Panc1 (cell line): ENCODE measurements at regions not wholly inside any gene's neighbourhood (a gene's known extent, or its start where the extent isn't known, plus 50 kb on each side); places are given as distances from the start of the nearest gene placed in this dataset.

Experiments
- ATAC-seq: fragments of 200-7000 bp; cut with Tn5 transposase; 2 replicates; pipeline ENCODE4 v1.9.1; 2020; ENCODE audit warnings: mild to moderate bottlenecking, moderate library complexity
- BruUV-seq: library from RNA; stranded (reverse); fragments of 400-500 nt; replicated peaks from 2 replicates; lab custom pipeline; 2021; lab: Mats Ljungman, UMichigan
- CTCF ChIA-PET: fragments of 300-600 bp; sonication (Branson Sonifier 250); formaldehyde crosslinking; loops from one replicate; lab custom pipeline; 2022; ENCODE audit warnings: antibody characterized with exemption; lab: Charles Lee
- POLR2A ChIA-PET: fragments of 300-600 bp; sonication (Branson Sonifier 250); formaldehyde crosslinking; loops from one replicate; lab custom pipeline; 2022; ENCODE audit warnings: antibody characterized with exemption; lab: Charles Lee
- DNase-seq: peaks from one replicate; pipeline ENCODE4 v3.0.0-alpha.2; 2010; ENCODE audit warnings: low read depth, low spot score
- H3K27ac ChIP-seq: 2 replicates; pipeline ENCODE4 v1.5.1; 2011; ENCODE audit warnings: mild to moderate bottlenecking, low read length, inconsistent platforms
- H3K27me3 ChIP-seq: fragments of 200-500 bp; sonication (Bioruptor generic); 2 replicates; pipeline ENCODE4 v1.6.0; 2014; ENCODE audit warnings: low read length, inconsistent platforms; ENCODE audit not compliant: control insufficient read depth, insufficient read depth
- H3K36me3 ChIP-seq: fragments of 200-500 bp; sonication (Bioruptor generic); 2 replicates; pipeline ENCODE4 v1.5.1; 2014; ENCODE audit warnings: inconsistent platforms, mild to moderate bottlenecking, low read length, moderate library complexity; ENCODE audit not compliant: control insufficient read depth, insufficient read depth
- H3K4me1 ChIP-seq: 2 replicates; pipeline ENCODE4 v1.5.1; 2011; ENCODE audit warnings: inconsistent platforms, mild to moderate bottlenecking, low read length, moderate library complexity; ENCODE audit not compliant: control insufficient read depth, insufficient read depth
- H3K4me3 ChIP-seq, 2 experiments: 2 replicates each; pipeline ENCODE4 v1.5.1; 2011 to 2012; ENCODE audit warnings: low read depth in 2 of 2, low read length in 2 of 2, mild to moderate bottlenecking in 2 of 2, inconsistent platforms in 1 of 2, moderate library complexity in 1 of 2
- H3K9me3 ChIP-seq: fragments of 200-500 bp; sonication (Bioruptor generic); 2 replicates; pipeline ENCODE4 v1.5.1; 2014; ENCODE audit warnings: low read depth, mild to moderate bottlenecking, inconsistent platforms, low read length, moderate library complexity; ENCODE audit not compliant: control insufficient read depth, insufficient read depth
- POLR2AphosphoS5 ChIP-seq: IDR thresholded peaks from 2 replicates; pipeline ENCODE4 v1.6.1; 2012; ENCODE audit warnings: mild to moderate bottlenecking, low read depth, low read length, moderate library complexity
- REST ChIP-seq, 2 experiments: IDR thresholded peaks; 2 replicates each; pipeline ENCODE4 v1.6.1; 2011 to 2012; ENCODE audit warnings: low read depth in 2 of 2, control low read depth in 1 of 2, low read length in 1 of 2, mild to moderate bottlenecking in 1 of 2, moderate library complexity in 1 of 2; ENCODE audit not compliant: insufficient read depth in 1 of 2
- SIN3A ChIP-seq: IDR thresholded peaks from 2 replicates; pipeline ENCODE4 v1.6.1; 2012; ENCODE audit warnings: low read depth, mild to moderate bottlenecking, low read length, moderate library complexity, borderline replicate concordance; ENCODE audit not compliant: insufficient read depth
- TCF7L2 ChIP-seq: IDR thresholded peaks from 2 replicates; pipeline ENCODE4 v1.6.1; 2011; ENCODE audit warnings: mild to moderate bottlenecking, low read depth, low read length, inconsistent platforms
- in situ Hi-C: cut with HindIII; loops from 2 replicates; pipeline ENCODE4 v1.10.0; 2016; ENCODE audit warnings: low sequenced_read_pairs, low pct_unique_long_range_greater_than_20kb
- intact Hi-C: fragments of 100-400 bp; cut with micrococcal nuclease; formaldehyde crosslinking; loops from one replicate; pipeline ENCODE4 v1.10.0; 2022; ENCODE audit not compliant: unreplicated experiment
- TF ChIP-seq, protein P1 (sequence below): fragments of 450-650 bp; IDR thresholded peaks from 2 replicates; pipeline ENCODE4 v1.5.1; 2017; ENCODE audit warnings: mild to moderate bottlenecking

DNA sequence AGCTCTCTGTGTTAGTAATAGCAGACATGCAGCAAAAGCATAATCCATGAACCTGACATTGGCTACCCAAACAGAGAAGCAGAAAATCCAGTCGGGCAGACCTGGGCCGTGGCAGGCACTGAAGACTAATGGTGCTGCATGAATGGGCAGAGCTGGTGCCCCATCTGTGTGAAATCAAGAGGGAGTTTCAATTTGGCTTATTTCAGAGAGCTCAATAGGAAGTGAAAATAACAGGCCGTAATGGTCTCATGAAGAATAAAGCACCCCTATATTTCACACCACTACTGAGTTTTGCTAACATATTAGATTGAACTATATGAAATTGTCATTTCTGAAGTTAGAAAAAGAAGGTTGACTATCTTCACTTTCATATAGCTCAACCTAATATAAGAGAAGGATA lies 149.7 kb downstream of the ENC1 start:
- DNase-seq (no peak), ATAC-seq (no peak)
- Histone ChIP-seq H3K9me3 (no peaks in the 10 kb centered on the region), H3K4me1 (no peaks in the 10 kb centered on the region), H3K4me3 (no peak overlapping the region), H3K27ac (no peak overlapping the region), H3K27me3 (no peaks in the 10 kb centered on the region), H3K36me3 (no peaks in the 10 kb centered on the region)
- no TSS peak for BruUV-seq
- ChIA-PET CTCF (no interaction called here), POLR2A (no interaction called here)
- in situ Hi-C loops (no loop called here), intact Hi-C loops (no loop called here)
- TF ChIP-seq SIN3A (no peak), TCF7L2 (no peak), REST (IDR thresholded peaks at IDR 0.05; ENCODE audit: insufficient read depth in 1 of 2, low read depth in 2 of 2, low read length in 1 of 2) (no peak), POLR2AphosphoS5 (no peak)
- TF ChIP-seq, protein P1, sequence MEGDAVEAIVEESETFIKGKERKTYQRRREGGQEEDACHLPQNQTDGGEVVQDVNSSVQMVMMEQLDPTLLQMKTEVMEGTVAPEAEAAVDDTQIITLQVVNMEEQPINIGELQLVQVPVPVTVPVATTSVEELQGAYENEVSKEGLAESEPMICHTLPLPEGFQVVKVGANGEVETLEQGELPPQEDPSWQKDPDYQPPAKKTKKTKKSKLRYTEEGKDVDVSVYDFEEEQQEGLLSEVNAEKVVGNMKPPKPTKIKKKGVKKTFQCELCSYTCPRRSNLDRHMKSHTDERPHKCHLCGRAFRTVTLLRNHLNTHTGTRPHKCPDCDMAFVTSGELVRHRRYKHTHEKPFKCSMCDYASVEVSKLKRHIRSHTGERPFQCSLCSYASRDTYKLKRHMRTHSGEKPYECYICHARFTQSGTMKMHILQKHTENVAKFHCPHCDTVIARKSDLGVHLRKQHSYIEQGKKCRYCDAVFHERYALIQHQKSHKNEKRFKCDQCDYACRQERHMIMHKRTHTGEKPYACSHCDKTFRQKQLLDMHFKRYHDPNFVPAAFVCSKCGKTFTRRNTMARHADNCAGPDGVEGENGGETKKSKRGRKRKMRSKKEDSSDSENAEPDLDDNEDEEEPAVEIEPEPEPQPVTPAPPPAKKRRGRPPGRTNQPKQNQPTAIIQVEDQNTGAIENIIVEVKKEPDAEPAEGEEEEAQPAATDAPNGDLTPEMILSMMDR: no peak

GRCh38 chr5:74482990-74483389 lies 157.5 kb downstream of the ENC1 start:
- in situ Hi-C loops: no loop called here
- ChIA-PET CTCF (no interaction called here), POLR2A (no interaction called here)
- no peak for ATAC-seq
- no peak overlapping the region for H3K4me3 ChIP-seq
- no TSS peak for BruUV-seq
- H3K27ac ChIP-seq: no peak overlapping the region
- TF ChIP-seq TCF7L2 (no peak), POLR2AphosphoS5 (no peak), REST (IDR thresholded peaks at IDR 0.05; ENCODE audit: insufficient read depth in 1 of 2, low read depth in 2 of 2, low read length in 1 of 2) (no peak), SIN3A (no peak)
- TF ChIP-seq, protein P1: no peak
- no peaks in the 10 kb centered on the region for H3K9me3 ChIP-seq
- H3K36me3 ChIP-seq: no peaks in the 10 kb centered on the region
- intact Hi-C loops: no loop called here
- DNase-seq: no peak
- H3K27me3 ChIP-seq: no peaks in the 10 kb centered on the region
- no peaks in the 10 kb centered on the region for H3K4me1 ChIP-seq
